KBM-7 (cell line): ENCODE measurements at regions not wholly inside any gene's neighbourhood (a gene's known extent, or its start where the extent isn't known, plus 50 kb on each side); places are given as distances from the start of the nearest gene placed in this dataset.
"Not testable (repeated sequence)": the region's sequence is repeated elsewhere in the genome, so short reads cannot be mapped to it uniquely, and the experiment has no call there.

Experiments
- DNase-seq: peaks from one replicate; pipeline ENCODE4 v3.0.0-alpha.2; 2015
- in situ Hi-C: fragments of 300-500 bp; cut with MboI; formaldehyde crosslinking; loops from 2 replicates; pipeline ENCODE4 v1.14.3; 2020; ENCODE audit warnings: low sequenced_read_pairs, low pct_unique_long_range_greater_than_20kb, mixed read lengths

- DNase-seq, result no peak
- in situ Hi-C loops, result no loop called here
Observed at GRCh38 chr16:85213926-85214675, 101.8 kb upstream of the CIBAR2 start.

DNA sequence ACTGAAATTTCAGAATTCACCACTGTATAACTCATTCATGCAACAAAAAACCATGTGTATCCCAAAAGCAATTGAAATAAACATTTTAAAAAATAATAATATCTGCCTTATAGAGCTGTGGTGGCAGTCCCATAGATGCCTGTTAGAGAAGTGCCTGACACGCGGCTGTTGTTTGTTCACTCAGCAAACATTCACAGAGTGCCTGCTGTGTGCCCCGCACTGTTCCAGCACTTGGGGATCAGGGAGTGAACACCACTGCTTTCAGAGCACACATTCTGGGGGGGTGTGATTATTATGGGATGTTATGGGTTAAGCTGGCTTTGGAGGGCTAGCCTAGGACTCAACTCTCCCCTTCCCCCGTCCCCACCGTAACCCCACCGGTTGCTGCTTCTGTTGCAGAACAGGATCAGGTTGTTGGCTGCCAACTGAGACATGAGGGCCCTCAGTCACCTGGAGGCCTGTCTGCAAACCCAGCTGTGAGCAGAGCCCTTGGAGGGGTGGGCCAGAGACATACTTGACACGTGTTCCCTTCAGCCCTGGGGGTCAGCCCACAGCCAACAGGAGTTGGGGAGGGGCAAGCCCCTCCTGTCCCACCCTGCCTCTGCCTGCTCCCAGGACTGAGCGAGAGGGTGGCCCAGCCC is 103.3 kb upstream of the CIBAR2 start:
- DNase-seq, result no peak
- in situ Hi-C loops, result no loop called here

GRCh38 chr16:85216522-85217375 is 104.5 kb upstream of the CIBAR2 start:
- in situ Hi-C loops, result no loop called here
- no peak for DNase-seq

- in situ Hi-C loops, result no loop called here
- no peak for DNase-seq
Observed at GRCh38 chr16:85220125-85220839, 108.0 kb upstream of the CIBAR2 start.

- in situ Hi-C loops, result no loop called here
- no peak for DNase-seq
Observed at GRCh38 chr16:85220964-85221731, 108.9 kb upstream of the CIBAR2 start.

GRCh38 chr16:85221771-85222154 is 109.5 kb upstream of the CIBAR2 start:
- in situ Hi-C loops, result no loop called here
- DNase-seq, result no peak

GRCh38 chr16:85222155-85222863 is 110.0 kb upstream of the CIBAR2 start:
- in situ Hi-C loops, result no loop called here
- DNase-seq, result no peak

GRCh38 chr16:85225257-85225656 is 113.0 kb upstream of the CIBAR2 start:
- in situ Hi-C loops, result no loop called here
- DNase-seq, result no peak

DNA sequence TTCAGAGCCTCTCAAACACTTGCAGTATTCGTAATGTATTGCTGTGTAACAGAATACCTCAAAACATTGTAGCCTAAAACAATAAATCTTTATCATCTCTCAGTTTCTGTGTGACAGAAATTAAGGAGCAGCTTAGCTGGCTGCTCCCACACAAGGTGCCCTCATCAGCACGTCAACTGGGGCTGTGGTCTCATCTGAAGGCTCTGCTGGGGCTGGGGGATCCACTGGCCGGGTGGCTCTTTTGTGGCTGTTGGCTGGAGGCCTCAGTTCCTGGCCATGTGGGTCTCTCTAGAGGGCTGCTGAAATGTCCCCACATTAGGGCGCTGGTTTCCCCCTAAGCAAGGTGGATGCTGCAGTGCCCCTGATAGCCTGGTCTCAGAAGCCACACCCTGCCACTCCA is 113.4 kb upstream of the CIBAR2 start:
- in situ Hi-C loops, result no loop called here
- no peak for DNase-seq

- peak; percentile 74 for DNase-seq
- in situ Hi-C loops, result no loop called here
Observed at GRCh38 chr16:85227084-85227945, 115.0 kb upstream of the CIBAR2 start.

- peak; percentile 21 for DNase-seq
- in situ Hi-C loops, result no loop called here
Observed at GRCh38 chr16:85227946-85228862, 115.9 kb upstream of the CIBAR2 start.

GRCh38 chr16:85228970-85229430 is 116.7 kb upstream of the CIBAR2 start:
- DNase-seq, result no peak
- in situ Hi-C loops, result no loop called here

DNA sequence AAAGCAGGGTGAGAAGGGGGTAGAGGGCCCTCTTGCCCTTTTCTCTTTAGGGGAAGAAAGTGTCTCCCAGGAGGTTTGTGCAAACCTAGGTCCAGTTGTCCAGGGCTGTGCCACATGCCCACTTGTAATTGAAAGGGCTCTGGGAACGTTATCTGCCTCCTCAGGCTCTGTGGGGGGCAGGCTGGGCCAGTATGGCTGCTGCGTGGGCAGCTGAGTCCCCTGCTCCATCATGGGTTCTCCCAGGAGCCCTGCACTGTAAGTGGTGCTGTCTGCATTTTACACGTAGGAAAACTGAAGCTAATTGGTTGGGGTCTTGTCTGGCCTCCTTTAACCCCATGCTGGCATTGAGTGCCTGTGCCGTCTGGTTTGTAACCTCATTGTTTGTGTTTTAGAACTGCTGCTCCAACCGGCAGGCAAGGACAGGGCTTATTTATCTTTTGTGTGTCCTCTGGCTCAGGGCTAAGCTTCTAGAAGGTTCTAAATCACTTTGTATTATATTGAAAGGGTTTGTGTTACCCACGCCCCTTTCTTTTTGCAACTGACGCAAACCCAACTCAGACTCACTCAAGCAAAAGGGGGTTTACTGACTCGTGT is 117.7 kb upstream of the CIBAR2 start:
- DNase-seq, result no peak
- in situ Hi-C loops, result no loop called here

GRCh38 chr16:85230764-85231383 is 118.6 kb upstream of the CIBAR2 start:
- in situ Hi-C loops, result not testable (repeated sequence)

GRCh38 chr16:85231959-85232358 is 119.7 kb upstream of the CIBAR2 start:
- DNase-seq, result no peak
- in situ Hi-C loops, result no loop called here

More at GRCh38 chr16:85230764-85231383, 118.6 kb upstream of the CIBAR2 start:
- DNase-seq, result not testable (repeated sequence)
